ENCODE measurements at regions not wholly inside any gene's neighbourhood (a gene's known extent, or its start where the extent isn't known, plus 50 kb on each side); places are given as distances from the start of the nearest gene placed in this dataset.

- DNase-seq = no peak
Observed at GRCh38 chr15:89421219-89421618, 75.2 kb downstream of the RHCG start.

- peak; percentile 64 for DNase-seq
Observed at GRCh38 chr15:89419370-89419984, 76.9 kb downstream of the RHCG start.

- no peak for DNase-seq
Observed at GRCh38 chr15:89417206-89417725, 79.1 kb downstream of the RHCG start.

- DNase-seq = peak; percentile 92
Observed at GRCh38 chr15:89416339-89417183, 79.8 kb downstream of the RHCG start.

- DNase-seq = no peak
Observed at GRCh38 chr15:89414571-89414970, 79.9 kb upstream of the POLG start.

GRCh38 chr15:89413877-89414276, 79.3 kb upstream of the POLG start:
- DNase-seq = no peak

- DNase-seq = no peak
Observed at GRCh38 chr15:89412905-89413411, 78.3 kb upstream of the POLG start.

- DNase-seq = no peak
Observed at GRCh38 chr15:89410039-89410435, 75.4 kb upstream of the POLG start.

- peak; percentile 80 for DNase-seq
Observed at GRCh38 chr15:89409184-89410038, 74.8 kb upstream of the POLG start.

- no peak for DNase-seq
Observed at GRCh38 chr15:89408372-89409183, 74.0 kb upstream of the POLG start.

GRCh38 chr15:89406940-89407607, 72.5 kb upstream of the POLG start:
- DNase-seq = peak; percentile 76

GRCh38 chr15:89406218-89406939, 71.8 kb upstream of the POLG start:
- DNase-seq = peak; percentile 64

- DNase-seq = no peak
Observed at GRCh38 chr15:89405494-89405893, 70.9 kb upstream of the POLG start.

GRCh38 chr15:89404023-89404422, 69.4 kb upstream of the POLG start:
- DNase-seq = no peak

- no peak for DNase-seq
Observed at GRCh38 chr15:89402518-89402805, 67.8 kb upstream of the POLG start.

- no peak for DNase-seq
Observed at GRCh38 chr15:89401631-89402517, 67.2 kb upstream of the POLG start.

- DNase-seq = no peak
Observed at GRCh38 chr15:89400782-89401545, 66.3 kb upstream of the POLG start.

- DNase-seq = no peak
Observed at GRCh38 chr15:89400116-89400781, 65.6 kb upstream of the POLG start.
